Peyer's patch (tissue), 4 donors: ENCODE measurements at regions not wholly inside any gene's neighbourhood (a gene's known extent, or its start where the extent isn't known, plus 50 kb on each side); places are given as distances from the start of the nearest gene placed in this dataset.

Experiments
- CTCF ChIP-seq, 6 experiments: fragments of 450-650 bp in 4 of 6; fragments of 200-600 bp in 2 of 6; sonication (generic) in 1 of 6; IDR thresholded peaks; one replicate each; pipeline ENCODE4 v1.5.1; 2017 to 2019; ENCODE audit warnings: antibody characterized with exemption in 6 of 6, mild to moderate bottlenecking in 3 of 6, moderate library complexity in 1 of 6
- POLR2A ChIP-seq, 2 donors: fragments of 450-650 bp; IDR thresholded peaks; one replicate each; pipeline ENCODE4 v1.5.1; 2017; ENCODE audit warnings: antibody characterized with exemption in 2 of 2, mild to moderate bottlenecking in 2 of 2, moderate library complexity in 2 of 2

GRCh38 chr1:172826096-172826741 lies 167.3 kb downstream of the FASLG start:
- peak; percentile 36 to 76 (median 68) for TF ChIP-seq CTCF (IDR thresholded peaks at IDR 0.05)
- TF ChIP-seq POLR2A (IDR thresholded peaks at IDR 0.05) = no peak
